ENCODE measurements at regions not wholly inside any gene's neighbourhood (a gene's known extent, or its start where the extent isn't known, plus 50 kb on each side); places are given as distances from the start of the nearest gene placed in this dataset.

DNA sequence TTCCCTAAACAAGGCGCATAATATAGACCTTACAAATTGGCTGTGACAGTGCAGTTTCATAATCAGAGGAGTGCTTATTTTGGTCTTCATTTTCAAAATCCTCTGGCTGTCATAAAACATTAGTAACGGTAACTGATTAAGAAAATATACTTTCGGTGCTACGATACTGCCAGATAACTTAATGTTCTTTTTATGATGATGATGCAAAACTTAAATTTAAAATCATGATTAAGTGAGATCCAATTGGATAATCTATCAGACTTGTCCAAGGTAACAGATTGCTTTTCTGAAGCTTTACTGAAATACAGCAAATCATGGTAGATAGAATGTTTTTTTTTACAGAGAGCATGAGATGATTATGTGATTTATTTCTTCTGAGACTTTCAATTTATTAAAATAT, 364.2 kb upstream of the CNTN3 start:
- DNase-seq, result no peak

DNA sequence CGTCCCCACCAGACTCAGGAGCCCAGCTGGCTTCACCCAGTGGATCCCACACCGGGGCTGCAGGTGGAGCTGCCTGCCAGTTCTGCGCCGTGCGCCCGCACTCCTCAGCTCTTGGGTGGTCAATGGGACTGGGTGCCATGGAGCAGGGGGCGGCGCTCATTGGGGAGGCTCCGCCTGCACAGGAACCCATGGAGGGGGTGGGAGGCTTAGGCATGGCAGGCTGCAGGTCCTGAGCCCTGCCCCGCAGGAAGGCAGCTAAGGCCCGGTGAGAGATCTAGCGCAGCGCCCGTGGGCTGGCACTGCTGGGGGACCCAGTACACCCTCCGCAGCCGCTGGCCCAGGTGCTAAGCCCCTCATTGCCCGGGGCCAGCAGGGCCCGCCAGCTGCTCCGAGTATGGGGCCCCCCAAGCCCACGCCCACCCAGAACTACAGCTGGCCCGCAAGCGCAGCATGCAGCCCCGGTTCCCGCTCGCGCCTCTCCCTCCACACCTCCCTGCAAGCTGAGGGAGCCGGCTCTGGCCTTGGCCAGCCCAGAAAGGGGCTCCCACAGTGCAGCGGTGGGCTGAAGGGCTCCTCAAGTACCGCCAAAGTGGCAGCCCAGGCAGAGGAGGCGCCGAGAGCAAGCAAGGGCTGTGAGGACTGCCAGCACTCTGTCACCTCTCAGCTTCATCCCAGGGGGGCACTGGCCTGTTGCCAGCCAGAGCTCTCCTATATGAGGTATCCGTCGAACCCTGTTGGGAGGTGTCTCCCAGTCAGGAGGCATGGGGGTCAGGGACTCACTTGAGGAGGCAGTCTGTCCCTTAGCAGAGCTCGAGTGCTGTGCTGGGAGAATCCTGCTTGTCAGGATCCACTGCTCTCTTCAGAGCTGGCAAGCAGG, 370.8 kb upstream of the CNTN3 start:
- peak in 1 of 56 donors; percentile 1 for DNase-seq

DNA sequence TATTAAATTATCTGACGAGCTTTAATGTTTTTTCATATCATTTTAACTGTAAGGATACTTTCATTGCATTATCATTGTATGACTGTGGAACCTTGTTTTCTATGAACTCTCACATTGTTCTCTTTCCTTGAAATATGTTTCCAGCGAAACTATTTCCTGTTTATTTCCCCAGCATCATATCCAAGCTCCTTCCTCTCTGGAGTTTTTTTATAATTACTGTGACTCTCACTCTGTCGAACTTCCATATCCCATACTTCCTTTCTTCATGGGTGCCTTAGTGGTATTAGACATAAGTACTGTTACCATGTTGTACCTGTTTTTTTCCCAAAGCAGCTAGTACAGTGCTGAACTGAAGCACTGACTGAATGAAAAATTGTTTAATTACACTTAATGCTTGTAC, 373.6 kb upstream of the CNTN3 start:
- DNase-seq, result no peak

DNA sequence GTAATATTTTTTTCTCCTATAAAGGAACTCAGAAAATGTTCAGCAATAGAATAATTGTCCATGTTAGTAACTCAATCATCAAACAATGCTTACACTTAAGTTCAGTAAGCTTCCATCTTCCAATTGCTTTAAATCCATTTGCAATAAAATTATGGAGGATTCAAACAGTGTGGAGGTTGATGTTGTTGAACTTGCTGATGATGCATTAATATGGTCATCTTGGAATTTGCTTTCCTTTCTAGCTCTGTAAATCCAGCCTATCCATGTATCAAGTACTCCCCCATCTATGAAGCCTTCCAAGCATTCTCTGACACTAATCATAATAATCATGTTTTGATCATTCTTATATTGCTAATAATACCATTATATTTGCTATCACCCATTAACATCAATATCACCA, 378.4 kb upstream of the CNTN3 start:
- DNase-seq, result no peak

DNA sequence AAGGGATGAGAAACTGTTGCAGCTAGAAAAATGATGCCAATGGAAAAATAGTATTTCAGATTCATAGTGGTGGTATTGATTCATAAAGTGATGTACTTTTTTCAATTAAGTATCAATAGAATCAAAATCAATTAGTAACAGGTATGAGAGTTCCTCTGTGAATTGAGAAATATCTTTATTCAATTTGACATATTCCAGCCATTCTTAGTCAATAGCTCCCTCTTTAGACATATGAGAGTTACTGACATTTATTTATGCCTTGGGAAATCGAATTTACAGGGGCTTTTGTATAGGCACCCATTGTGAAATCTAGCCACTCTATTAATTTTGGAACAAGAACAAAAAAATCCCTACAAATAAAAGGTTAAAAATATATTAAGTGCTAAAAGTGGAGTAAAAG, 386.9 kb upstream of the CNTN3 start:
- DNase-seq, result no peak

DNA sequence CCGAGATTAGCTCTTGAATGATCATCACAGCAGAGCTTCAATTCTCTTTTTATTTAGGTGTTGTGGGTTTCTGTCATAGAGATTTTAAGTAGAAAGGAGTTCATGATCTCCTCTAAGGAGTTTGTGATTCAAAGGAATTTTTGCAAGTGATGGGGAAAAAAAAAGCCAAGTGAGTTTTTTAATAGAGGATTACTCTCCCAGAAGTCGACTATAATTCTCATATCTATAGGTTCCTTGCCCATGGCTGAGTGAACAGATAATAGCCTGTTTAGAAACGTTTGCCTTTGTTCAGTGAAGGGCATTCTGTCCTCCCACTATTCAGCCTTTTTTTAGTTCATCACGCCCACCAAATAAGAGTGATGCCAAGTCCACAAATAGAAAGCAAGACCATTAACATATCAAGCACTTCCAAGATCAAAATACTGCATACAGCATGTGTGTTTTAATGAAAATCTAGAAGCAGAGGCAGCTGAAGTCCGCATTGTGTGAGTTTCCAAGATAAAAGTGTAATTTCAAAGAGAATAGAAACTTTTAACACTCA, 398.4 kb upstream of the CNTN3 start:
- no peak for DNase-seq

DNA sequence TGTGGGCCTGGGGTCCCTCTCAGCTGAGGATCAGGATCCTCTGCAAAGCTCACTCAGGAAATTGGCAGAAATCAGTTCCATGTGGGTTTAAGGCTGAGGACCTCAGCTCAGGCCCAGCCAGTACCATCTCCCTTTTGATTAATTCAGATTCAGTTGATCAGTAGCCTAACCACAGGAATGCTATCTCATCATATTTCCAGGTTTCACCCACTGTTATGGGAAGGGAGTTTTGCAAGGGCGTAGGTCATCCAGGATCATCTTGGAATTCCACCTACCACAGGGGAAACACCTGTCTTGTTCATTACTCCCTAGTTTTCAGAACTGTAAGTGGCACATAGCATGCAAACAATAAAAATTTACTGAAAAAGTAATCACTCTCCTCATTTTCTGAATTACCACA, 399.5 kb upstream of the CNTN3 start:
- DNase-seq, result no peak

DNA sequence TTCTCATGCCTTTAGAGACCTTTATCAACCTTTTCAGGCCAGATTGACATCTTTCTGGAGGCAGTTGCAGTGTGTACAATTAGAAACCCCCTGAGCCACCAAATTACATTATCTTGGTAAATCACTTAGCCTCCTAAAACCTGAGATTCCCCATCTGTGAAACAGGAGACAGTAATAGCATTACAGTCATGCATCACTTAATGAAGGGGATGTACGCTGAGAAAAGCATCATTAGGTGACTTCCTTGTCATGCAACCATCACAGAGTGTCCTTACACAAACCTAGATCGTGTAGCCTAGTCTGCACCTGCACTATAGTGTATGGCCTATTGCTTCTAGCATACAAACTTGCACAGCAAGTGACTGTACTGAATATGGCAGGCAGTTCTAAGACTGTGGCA, 400.8 kb upstream of the CNTN3 start:
- no peak for DNase-seq

DNA sequence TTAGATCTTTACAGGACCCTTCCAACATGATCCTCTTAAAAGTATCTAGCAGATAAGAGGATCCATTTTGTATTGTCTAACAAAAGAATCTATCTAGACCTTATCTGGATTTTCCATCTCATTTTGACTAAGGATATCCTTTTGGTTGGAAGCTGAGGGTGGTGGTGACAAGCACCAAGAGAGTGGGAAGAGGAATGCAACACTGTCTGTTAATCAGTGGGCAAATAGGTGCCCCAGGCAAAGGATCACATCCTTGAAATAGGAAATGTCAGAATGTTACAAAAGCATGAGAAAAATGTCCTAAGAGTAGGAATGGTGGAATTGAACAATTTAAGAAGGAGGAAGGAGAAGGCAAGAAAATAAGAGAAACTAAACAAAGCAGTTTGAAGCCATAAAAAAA, 420.7 kb upstream of the CNTN3 start:
- DNase-seq, result no peak

DNA sequence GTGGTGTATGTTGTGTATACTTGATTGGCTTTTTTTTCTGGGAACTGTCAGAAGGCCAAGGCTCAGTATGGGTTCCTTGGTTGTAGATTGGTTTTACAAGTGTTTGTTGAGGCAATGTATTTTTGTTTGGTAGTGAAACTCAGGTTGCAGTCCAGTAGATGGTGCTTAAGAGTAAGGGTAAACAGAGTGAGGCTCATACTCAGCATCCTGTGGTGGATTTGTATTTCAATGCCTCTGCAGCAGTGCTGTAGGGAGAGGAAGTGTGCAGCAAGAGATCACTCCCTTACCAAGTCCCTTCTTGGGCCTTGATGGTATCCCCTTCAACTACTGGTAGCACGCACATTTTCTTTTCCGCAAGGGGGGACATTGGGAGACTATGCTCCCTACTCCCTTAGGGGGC, 428.5 kb upstream of the CNTN3 start:
- DNase-seq, result no peak

DNA sequence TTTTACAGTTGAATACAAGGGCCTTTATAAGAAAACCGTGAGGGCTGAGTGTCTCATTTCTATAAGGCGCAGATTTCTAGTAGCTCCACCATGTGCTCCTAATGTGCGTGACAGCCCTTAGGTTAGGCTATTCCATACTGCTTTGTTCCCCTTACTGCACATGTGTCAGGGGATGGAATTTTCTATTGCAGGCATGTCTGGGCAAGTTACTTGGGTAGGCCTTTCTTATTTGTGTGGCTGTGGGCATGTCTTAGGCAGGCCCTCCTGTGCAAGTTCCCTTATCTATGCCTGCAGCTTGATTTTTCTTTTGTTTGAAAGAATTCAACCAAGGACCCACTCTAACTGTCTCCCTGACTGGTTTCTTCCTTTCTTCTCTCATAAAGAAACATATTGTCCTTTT, 434.2 kb upstream of the CNTN3 start:
- DNase-seq, result no peak

DNA sequence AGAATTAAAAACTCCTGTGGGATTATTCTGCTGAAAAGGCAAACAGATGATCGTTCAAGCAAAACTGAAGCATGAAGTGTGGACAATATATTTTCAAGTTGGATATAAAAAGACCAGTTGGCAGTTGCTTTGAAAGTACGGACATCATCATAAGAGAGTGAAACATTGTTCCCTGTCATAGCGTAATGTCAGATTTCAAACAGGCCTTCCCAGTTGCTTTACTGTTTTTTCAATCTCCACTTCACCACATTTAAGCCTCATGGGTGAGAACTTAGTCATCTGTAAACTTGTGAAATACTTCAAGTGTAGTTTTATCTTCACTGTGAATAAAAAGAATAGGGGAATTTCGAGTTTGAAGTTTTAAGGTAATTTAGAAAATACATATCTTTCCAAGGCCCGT, 435.1 kb upstream of the CNTN3 start:
- DNase-seq, result no peak

DNA sequence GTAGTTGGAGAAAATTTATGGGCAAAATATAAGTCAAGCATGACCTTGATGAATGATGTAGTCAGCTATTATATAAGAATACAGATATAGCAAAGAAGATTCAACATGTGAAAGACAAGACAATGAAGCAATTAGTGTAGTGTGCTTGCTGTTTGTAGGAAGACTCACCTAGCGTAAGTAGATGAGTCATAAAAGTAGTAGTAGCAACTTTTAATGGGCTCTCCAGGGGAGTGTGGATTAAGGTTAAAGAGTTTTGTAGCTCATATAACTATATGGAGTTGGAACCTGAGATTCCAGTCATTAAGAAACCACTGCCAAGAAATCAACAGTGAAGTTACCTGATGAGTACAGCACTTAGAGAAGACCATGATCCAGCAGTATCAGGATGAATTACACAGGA, 444.7 kb upstream of the CNTN3 start:
- DNase-seq, result no peak

DNA sequence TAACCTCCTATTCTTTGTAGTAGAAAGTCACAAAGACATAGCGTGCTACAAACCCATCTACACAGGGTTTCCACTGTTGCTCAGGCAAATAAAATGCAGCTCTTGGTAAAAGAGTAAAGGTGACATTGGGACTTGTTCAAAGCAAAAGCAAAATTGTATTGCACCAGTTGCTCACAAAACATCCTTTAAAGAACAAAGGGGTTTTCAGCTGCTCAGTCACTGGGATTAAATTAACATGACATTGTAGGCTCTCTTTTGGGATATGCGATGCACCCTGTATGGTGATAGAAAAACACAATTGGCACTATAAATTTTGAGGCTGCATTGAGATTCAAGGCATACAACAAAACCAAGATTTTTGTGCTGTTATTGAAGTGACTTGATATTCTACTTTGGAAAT, 447.3 kb upstream of the CNTN3 start:
- no peak for DNase-seq

DNA sequence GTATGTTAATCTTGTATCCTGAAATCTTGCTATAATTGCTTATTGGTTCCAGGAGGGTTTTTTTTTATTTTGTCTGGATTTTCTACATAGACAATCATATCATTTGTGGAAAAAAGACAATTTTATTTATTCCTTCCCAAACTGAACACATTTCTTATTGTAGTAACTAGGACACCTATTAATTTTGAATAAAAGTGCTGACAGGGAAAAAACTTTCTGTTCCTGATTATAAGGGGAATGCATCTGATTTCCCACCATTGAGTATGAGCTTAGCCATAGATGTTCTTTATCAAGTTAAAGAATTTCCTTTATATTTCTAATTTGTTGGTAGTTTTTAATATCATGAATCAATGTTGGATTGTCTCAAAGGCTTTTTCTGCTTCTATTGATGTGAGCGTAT, 460.7 kb upstream of the CNTN3 start:
- DNase-seq, result no peak

DNA sequence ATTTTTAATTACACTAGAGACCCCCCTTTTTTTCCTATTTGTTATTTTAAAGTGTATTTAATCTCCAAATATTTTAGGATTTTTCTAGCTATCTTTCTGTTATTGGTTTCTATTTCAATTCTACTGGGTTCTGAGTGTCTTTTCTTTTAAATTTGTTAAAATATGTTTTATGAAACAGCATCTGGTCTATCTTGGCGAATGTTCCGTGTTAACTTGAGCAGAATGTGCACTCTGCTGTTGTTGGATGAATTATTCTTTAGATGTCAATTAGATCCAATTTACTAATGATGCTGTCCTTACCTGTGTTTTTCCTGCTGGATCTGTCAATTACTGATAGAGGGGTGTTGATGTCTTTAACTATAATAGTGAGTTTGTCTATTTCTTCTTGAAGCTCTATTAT, 462.0 kb upstream of the CNTN3 start:
- DNase-seq, result no peak

DNA sequence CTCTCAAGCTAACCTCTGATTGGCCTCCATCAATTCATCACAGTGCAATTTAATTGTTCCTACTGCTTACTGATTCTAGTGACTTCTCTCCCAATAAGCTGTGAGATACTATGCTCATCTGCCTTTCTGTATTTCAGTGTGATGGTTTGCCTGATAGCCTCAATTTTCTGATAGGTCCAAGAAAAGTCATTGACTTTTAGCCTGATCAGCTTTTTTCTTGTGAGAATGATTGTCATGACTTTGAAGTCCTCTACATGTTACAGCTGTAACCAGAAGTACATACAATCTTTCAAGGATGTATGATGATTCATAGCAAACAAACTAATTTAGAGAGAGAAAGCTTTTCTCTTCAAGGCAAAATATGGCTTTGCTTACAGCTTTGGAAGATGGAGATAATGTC, 463.8 kb upstream of the CNTN3 start:
- no peak for DNase-seq

DNA sequence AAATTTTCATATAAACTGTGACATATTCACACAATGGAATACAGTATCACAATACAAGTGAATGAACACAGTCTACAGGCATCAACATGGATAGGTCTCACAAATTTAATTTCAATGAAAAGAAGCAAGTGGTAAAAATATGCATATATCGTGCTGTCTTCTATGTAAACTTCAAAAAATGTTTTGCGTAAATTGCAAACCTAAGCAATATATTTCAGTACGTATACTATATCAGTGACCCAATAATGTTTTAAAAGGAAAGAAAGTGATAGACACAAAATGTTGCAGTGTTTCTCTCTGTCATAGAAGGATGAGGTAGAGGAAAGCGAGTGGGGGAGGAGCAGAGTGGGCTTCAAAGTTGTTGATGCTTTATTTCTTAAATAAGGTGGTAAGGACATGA, 468.4 kb upstream of the CNTN3 start:
- DNase-seq, result no peak

DNA sequence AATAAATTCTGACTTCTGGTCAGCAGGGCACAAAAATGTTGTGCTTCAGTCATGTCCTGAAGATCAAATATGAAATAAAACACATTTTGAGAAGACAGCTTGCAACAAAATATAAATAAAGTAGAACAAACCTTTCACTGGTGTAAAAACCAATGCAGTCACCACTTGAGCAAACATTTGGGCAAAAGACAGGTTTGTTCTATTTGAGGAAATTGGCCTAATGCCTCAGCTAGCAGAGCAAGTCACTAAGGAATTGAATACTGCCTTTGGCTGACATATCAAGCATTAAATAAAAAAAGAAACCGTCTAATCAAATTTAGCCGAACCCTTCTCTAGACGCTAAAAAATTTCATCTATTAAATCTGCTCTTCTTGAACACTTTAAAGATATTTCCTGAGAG, 475.4 kb upstream of the CNTN3 start:
- no peak for DNase-seq

DNA sequence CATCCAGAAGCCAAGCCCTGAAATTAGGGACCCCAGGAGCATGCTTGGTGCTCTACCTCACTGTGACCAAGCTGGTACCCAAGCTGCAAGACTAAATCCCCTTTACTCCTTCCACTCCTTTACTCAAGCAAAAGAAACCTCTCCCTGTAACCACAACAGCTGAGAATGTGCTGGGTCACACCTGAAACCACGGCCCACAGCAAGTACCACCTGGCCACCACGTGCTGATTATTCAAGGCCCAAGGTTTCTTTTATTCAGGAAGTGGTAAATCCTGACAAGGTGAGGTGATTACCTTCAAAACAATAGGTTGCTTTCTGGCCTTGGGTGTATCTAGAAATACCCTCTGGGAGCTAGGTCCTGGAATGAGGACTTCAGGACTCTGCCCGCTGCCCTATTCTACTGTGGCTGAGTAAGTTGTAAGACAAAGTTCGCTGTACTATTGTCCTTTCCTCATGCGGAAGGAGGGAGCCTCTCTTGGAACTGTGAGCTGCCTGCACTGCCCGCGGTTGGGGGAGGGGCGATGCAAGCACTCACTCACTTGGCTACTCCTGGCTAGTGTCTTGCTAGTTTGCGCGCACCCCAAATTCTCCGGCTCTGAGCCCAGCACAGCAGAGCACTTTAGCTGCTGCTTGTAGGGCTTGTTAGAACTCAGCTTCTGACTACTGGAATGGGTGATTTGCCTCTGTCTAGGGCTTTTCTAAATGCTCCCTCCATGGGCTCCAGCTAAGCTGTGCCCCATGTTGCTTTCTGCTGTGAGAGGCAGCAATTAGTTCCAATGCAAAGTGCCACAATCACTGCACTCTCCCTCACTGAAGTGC, 487.1 kb upstream of the CNTN3 start:
- peak in 2 of 56 donors; percentile 0 to 1 for DNase-seq

DNA sequence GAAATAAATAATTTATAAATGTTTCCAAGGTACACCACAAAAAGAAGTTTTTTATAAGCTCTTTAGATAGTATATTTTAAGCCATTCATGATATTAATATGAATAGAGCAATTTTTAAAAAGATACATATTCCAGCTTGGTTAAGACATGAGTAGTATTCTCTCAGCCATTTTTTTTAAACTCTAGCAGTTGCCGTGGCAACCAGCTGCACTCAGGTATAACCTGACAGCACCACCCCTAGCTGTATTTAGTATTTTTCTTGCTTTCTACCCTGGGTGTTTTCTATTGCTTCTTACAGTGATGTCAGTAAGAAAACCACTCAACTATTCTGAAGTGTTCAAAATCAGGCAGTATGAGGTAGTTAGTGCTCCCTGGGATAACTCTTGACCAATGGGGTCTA, 496.3 kb upstream of the CNTN3 start:
- DNase-seq, result no peak

DNA sequence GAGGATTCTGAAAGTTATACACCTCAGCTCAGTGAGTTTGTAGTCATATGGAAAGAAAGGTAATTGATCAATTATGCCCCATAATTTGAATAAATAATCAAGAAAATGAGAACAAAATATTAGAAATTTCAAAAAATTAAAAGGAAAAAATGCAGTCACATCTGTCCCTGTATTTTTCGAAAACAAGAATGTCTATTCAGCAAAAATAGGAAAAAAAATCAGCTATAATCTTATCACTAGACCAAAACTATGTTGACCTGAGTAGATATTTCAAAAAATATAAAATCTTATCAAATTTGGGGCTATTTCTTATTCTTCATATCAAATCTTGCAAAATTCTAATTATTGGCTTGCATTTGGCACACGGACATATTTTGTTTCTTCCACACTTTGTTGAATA, 501.2 kb upstream of the CNTN3 start:
- no peak for DNase-seq

DNA sequence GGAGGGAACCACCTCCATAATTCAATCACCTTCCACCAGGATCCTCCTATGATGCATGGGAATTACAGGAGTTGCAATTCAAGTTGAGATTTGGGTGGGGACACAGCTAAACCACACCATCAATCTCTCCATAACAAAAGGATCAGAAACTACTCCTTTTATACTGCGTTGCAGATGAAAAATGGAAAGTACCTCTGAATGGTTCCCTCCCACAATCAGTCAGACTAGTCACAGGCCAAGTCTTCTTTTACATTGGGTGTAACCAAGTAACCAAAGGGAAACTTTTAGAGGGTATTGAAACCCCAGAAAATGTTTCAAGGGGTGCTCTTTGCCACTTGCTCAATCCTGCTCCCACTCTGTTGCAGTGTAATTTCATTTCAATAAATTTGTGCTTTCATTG, 504.3 kb upstream of the CNTN3 start:
- no peak for DNase-seq
